SU-DHL-6 (cell line): ENCODE measurements at regions not wholly inside any gene's neighbourhood (a gene's known extent, or its start where the extent isn't known, plus 50 kb on each side); places are given as distances from the start of the nearest gene placed in this dataset.

Experiments used
- CTCF ChIP-seq: fragments of 200-600 bp; sonication (generic); IDR thresholded peaks from one replicate; pipeline ENCODE4 v1.5.1; 2017; ENCODE audit warnings: antibody characterized with exemption, mild to moderate bottlenecking, low read length, moderate library complexity; ENCODE audit not compliant: insufficient read depth, poor library complexity, severe bottlenecking
- EZH2phosphoT487 ChIP-seq: fragments of 200-600 bp; sonication (generic), shearing (Covaris generic); conservative IDR thresholded peaks from 2 replicates; pipeline ENCODE4 v1.6.1; 2018; ENCODE audit warnings: mild to moderate bottlenecking, antibody characterized with exemption, low read length, moderate library complexity, mixed read lengths

DNA sequence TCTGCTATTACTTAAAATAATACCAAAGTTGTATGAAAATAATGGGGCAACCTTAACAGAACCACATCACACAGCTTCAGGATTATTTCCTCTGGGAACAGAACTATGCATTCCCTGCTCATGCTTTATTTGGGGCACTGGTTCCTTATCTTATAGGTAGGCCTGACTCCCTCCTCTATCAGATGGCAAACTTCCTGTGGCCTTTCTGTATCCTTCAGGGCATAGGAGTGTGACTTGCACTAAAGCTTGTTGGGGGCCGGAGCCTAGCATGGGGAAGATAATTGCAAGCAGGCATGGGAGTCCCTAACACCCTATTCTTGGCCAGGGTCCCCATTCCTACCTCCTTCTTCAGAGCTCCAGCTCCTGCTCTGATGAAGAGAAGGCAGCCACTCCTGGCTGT lies 167.2 kb upstream of the SERTAD2 start:
- TF ChIP-seq CTCF (no peak), EZH2phosphoT487 (no peak)
